Peyer's patch (tissue), 4 donors: ENCODE measurements at regions not wholly inside any gene's neighbourhood (a gene's known extent, or its start where the extent isn't known, plus 50 kb on each side); places are given as distances from the start of the nearest gene placed in this dataset.

Experiments used
- POLR2A ChIP-seq, 2 donors: fragments of 450-650 bp; IDR thresholded peaks; one replicate each; pipeline ENCODE4 v1.5.1; 2017; ENCODE audit warnings: antibody characterized with exemption in 2 of 2, mild to moderate bottlenecking in 2 of 2, moderate library complexity in 2 of 2
- TF ChIP-seq, protein P1 (sequence below), 6 experiments: fragments of 450-650 bp in 4 of 6; fragments of 200-600 bp in 2 of 6; sonication (generic) in 1 of 6; IDR thresholded peaks; one replicate each; pipeline ENCODE4 v1.5.1; 2017 to 2019; ENCODE audit warnings: antibody characterized with exemption in 6 of 6, mild to moderate bottlenecking in 3 of 6, moderate library complexity in 1 of 6

DNA sequence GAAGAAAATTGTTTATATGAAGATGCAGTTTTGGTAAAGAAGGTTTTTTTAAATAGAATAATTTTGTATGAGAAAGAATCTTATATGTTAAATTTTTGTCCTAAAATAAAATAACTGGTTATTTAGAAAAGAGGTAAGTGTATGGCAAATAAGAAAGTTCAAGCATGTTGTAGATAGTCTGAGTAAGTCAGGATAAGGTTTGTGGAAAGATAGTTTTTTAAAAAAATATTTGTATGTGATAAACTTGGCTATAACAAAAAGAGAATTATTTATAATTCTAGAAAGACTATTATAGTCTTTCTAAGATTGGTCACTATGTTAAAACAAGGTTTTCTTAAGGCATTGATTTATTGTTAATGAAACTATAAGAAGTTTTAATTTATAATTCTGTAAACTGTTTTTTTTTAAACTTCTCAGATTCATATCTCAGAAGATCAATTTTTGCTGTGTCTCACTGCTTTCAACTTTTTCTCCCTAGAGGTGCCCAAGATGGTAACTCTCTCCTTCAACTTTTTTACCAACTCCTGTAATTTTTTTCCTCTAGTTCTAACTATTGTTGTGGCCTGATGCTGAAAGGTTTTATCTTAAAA lies 698.6 kb downstream of the CCSER2 start:
- TF ChIP-seq, protein P1, sequence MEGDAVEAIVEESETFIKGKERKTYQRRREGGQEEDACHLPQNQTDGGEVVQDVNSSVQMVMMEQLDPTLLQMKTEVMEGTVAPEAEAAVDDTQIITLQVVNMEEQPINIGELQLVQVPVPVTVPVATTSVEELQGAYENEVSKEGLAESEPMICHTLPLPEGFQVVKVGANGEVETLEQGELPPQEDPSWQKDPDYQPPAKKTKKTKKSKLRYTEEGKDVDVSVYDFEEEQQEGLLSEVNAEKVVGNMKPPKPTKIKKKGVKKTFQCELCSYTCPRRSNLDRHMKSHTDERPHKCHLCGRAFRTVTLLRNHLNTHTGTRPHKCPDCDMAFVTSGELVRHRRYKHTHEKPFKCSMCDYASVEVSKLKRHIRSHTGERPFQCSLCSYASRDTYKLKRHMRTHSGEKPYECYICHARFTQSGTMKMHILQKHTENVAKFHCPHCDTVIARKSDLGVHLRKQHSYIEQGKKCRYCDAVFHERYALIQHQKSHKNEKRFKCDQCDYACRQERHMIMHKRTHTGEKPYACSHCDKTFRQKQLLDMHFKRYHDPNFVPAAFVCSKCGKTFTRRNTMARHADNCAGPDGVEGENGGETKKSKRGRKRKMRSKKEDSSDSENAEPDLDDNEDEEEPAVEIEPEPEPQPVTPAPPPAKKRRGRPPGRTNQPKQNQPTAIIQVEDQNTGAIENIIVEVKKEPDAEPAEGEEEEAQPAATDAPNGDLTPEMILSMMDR (IDR thresholded peaks at IDR 0.05) = no peak
- no peak for TF ChIP-seq POLR2A (IDR thresholded peaks at IDR 0.05)
